K562 (cell line): ENCODE measurements at regions not wholly inside any gene's neighbourhood (a gene's known extent, or its start where the extent isn't known, plus 50 kb on each side); places are given as distances from the start of the nearest gene placed in this dataset.

ENCODE experiments used
- ATAC-seq: fragments of 200-7000 bp; cut with Tn5 transposase; 3 replicates; pipeline ENCODE4 v1.9.1; 2020; ENCODE audit warnings: moderate library complexity
- BruUV-seq: library from RNA; stranded (reverse); fragments of 400-500 nt; replicated peaks from 2 replicates; lab custom pipeline; 2021; lab: Mats Ljungman, UMichigan
- CTCF ChIA-PET: fragments of 300-600 bp; formaldehyde crosslinking; extraction: SDS; loops from one replicate; lab custom pipeline; 2021; ENCODE audit warnings: low intra/inter-chr PET ratio; lab: Yijun Ruan, JAX
- POLR2A ChIA-PET: fragments of 300-600, 350-650 bp; sonication (Branson Sonifier 250); formaldehyde crosslinking; extraction: SDS; loops from one replicate; lab custom pipeline; 2021; ENCODE audit warnings: antibody characterized with exemption, inconsistent platforms; lab: Yijun Ruan, JAX
- DNase-seq, 4 experiments: peaks; one replicate each; pipeline versions ENCODE4 v3.0.0 to v3.0.0-alpha.2; 2011 to 2018; ENCODE audit warnings: low spot score in 3 of 4, mixed read lengths in 3 of 4; ENCODE audit errors: extremely low read depth in 1 of 4
- FAIRE-seq: peaks from 2 replicates; lab custom pipeline; 2011; peaks lifted over from hg19 to GRCh38; lab: Jason Lieb, UNC
- H2AFZ ChIP-seq: 2 replicates; pipeline ENCODE4 v1.6.0; 2011; ENCODE audit warnings: low read depth, low read length, control low read depth, inconsistent platforms
- H3K27ac ChIP-seq: fragments of 200-600 bp; 3 replicates; pipeline ENCODE4 v1.8.0; 2011; ENCODE audit warnings: low read depth, mild to moderate bottlenecking, control low read depth, inconsistent platforms, low read length, moderate library complexity, mixed read lengths; ENCODE audit errors: extremely low read depth
- H3K27me3 ChIP-seq, 2 experiments: fragments of 300-600 bp in 1 of 2; 2 replicates in 1 of 2; 3 replicates in 1 of 2; pipeline versions ENCODE4 v1.6.0 to v1.8.0; 2011; ENCODE audit warnings: inconsistent platforms in 2 of 2, low read length in 2 of 2, mild to moderate bottlenecking in 1 of 2, mixed read lengths in 1 of 2, moderate library complexity in 1 of 2; ENCODE audit not compliant: control insufficient read depth in 2 of 2, insufficient read depth in 2 of 2
- H3K36me3 ChIP-seq: fragments of 300-600 bp; 3 replicates; pipeline ENCODE4 v1.8.0; 2011; ENCODE audit warnings: mild to moderate bottlenecking, low read length, inconsistent platforms; ENCODE audit not compliant: control insufficient read depth, insufficient read depth
- H3K4me1 ChIP-seq, 2 experiments: fragments of 200-600 bp in 1 of 2; replicated peaks in 1 of 2; 2 replicates in 1 of 2; 3 replicates in 1 of 2; pipeline versions ENCODE4 v1.5.1 to v1.8.0; 2011; ENCODE audit warnings: inconsistent platforms in 2 of 2, low read length in 2 of 2, mild to moderate bottlenecking in 1 of 2, mixed read lengths in 1 of 2, moderate library complexity in 1 of 2; ENCODE audit not compliant: control insufficient read depth in 2 of 2, insufficient read depth in 2 of 2
- H3K4me2 ChIP-seq: 2 replicates; pipeline ENCODE4 v1.6.1; 2011; ENCODE audit warnings: low read length, control low read depth, inconsistent platforms, mixed read lengths; ENCODE audit not compliant: insufficient read depth
- H3K4me3 ChIP-seq: fragments of 200-600 bp; sonication (generic), shearing (Covaris generic); 2 replicates; pipeline ENCODE4 v1.5.1; 2016; ENCODE audit warnings: control low read depth, inconsistent platforms
- H3K79me2 ChIP-seq: fragments of 200-600 bp; 3 replicates; pipeline ENCODE4 v1.8.0; 2011; ENCODE audit warnings: low read length, inconsistent platforms; ENCODE audit not compliant: control insufficient read depth, insufficient read depth
- H3K9ac ChIP-seq, 2 experiments: 2 replicates each; pipeline versions ENCODE4 v1.6.0 to v1.6.1; 2011; ENCODE audit warnings: low read depth in 2 of 2, low read length in 2 of 2, control low read depth in 1 of 2, inconsistent platforms in 1 of 2, mild to moderate bottlenecking in 1 of 2, mixed read lengths in 1 of 2; ENCODE audit not compliant: insufficient read depth in 1 of 2
- H3K9me1 ChIP-seq: one replicate; pipeline ENCODE4 v1.6.0; 2011; ENCODE audit warnings: inconsistent platforms, mild to moderate bottlenecking, low read length, moderate library complexity; ENCODE audit not compliant: control insufficient read depth, insufficient read depth
- H3K9me3 ChIP-seq: replicated peaks from 2 replicates; pipeline ENCODE4 v1.5.1; 2011; ENCODE audit warnings: low read depth, low read length, inconsistent platforms; ENCODE audit not compliant: control insufficient read depth, insufficient read depth
- H4K20me1 ChIP-seq: replicated peaks from 2 replicates; pipeline ENCODE4 v1.6.1; 2011; ENCODE audit warnings: low read length, inconsistent platforms, mixed read lengths; ENCODE audit not compliant: control insufficient read depth, insufficient read depth
- CREB3 ChIP-seq: fragments of 450-650 bp; conservative IDR thresholded peaks from 2 replicates; pipeline ENCODE4 v1.6.1; 2016; ENCODE audit warnings: missing genetic modification characterization, low read depth, mild to moderate bottlenecking, missing compliant biosample characterization, moderate library complexity
- CTBP1 ChIP-seq: fragments of 450-650 bp; IDR thresholded peaks from 2 replicates; pipeline ENCODE4 v1.6.1; 2016; ENCODE audit warnings: borderline replicate concordance
- EGR1 ChIP-seq: fragments of 450-650 bp; conservative IDR thresholded peaks from 2 replicates; pipeline ENCODE4 v1.6.1; 2017; ENCODE audit warnings: mild to moderate bottlenecking
- FOXK2 ChIP-seq, 2 experiments: fragments of 450-650 bp; IDR thresholded peaks in 1 of 2; conservative IDR thresholded peaks in 1 of 2; 2 replicates each; pipeline ENCODE4 v1.6.1; 2016; ENCODE audit warnings: low read depth in 2 of 2, mild to moderate bottlenecking in 1 of 2
- GATAD2B ChIP-seq: fragments of 450-650 bp; IDR thresholded peaks from 2 replicates; pipeline ENCODE4 v1.6.1; 2017; ENCODE audit warnings: mild to moderate bottlenecking, borderline replicate concordance
- HDGF ChIP-seq: fragments of 450-650 bp; IDR thresholded peaks from 2 replicates; pipeline ENCODE4 v1.6.1; 2016
- HMG20B ChIP-seq: fragments of 250-450 bp; sonication (Bioruptor Pico); IDR thresholded peaks from 2 replicates; pipeline ENCODE4 v1.5.0; 2021; ENCODE audit warnings: mild to moderate bottlenecking
- JUNB ChIP-seq: fragments of 450-650 bp; formaldehyde crosslinking; conservative IDR thresholded peaks from 2 replicates; pipeline ENCODE4 v1.4.0; 2020; ENCODE audit warnings: mild to moderate bottlenecking
- PHB ChIP-seq: fragments of 250-450 bp; sonication (Bioruptor Pico); IDR thresholded peaks from 2 replicates; pipeline ENCODE4 v1.5.0; 2021
- PHTF2 ChIP-seq: fragments of 250-450 bp; sonication (Bioruptor Pico); IDR thresholded peaks from 2 replicates; pipeline ENCODE4 v1.5.0; 2021; ENCODE audit warnings: mild to moderate bottlenecking
- SIX5 ChIP-seq, 2 experiments: IDR thresholded peaks; 2 replicates each; pipeline ENCODE4 v1.6.1; 2011; ENCODE audit warnings: low read length in 2 of 2, borderline replicate concordance in 1 of 2, low read depth in 1 of 2, mild to moderate bottlenecking in 1 of 2, moderate library complexity in 1 of 2; ENCODE audit not compliant: insufficient read depth in 1 of 2
- SMAD1 ChIP-seq: fragments of 150-350 bp; IDR thresholded peaks from 2 replicates; pipeline ENCODE4 v1.6.1; 2014; ENCODE audit warnings: low read length, low read depth; ENCODE audit not compliant: partially characterized antibody
- TAF1 ChIP-seq: IDR thresholded peaks from 2 replicates; pipeline ENCODE4 v1.6.1; 2011; ENCODE audit warnings: mild to moderate bottlenecking, low read length, moderate library complexity; ENCODE audit not compliant: insufficient read depth, control insufficient read depth, severe bottlenecking; ENCODE audit errors: extremely low read depth
- U2AF2 ChIP-seq: fragments of 200-400 bp; formaldehyde crosslinking; optimal IDR thresholded peaks from 2 replicates; pipeline ENCODE3; 2017; ENCODE audit warnings: low read depth, mild to moderate bottlenecking, low read length
- XRCC5 ChIP-seq: fragments of 200-400 bp; formaldehyde crosslinking; IDR thresholded peaks from 2 replicates; pipeline ENCODE4 v1.6.1; 2017; ENCODE audit warnings: low read depth, mild to moderate bottlenecking, low read length
- ZBTB1 ChIP-seq: sonication (generic); formaldehyde crosslinking; IDR thresholded peaks from 2 replicates; pipeline ENCODE4 v1.8.1; 2023; ENCODE audit warnings: missing genetic modification reagents, low read depth, mild to moderate bottlenecking, borderline replicate concordance
- ZNF263 ChIP-seq: sonication (generic); formaldehyde crosslinking; IDR thresholded peaks from 2 replicates; pipeline ENCODE4 v1.8.0; 2022; ENCODE audit warnings: mild to moderate bottlenecking, missing genetic modification reagents, borderline replicate concordance
- WGBS: fragments of 100-300 bp; shearing (Covaris generic); methylation state at CpG from one replicate; pipeline ENCODE4 v1.1.6; 2016; ENCODE audit warnings: low coverage, mixed read lengths; ENCODE audit not compliant: insufficient coverage; ENCODE audit errors: missing lambda C conversion rate; 5-methylcytosine and 5-hydroxymethylcytosine counted together
- in situ Hi-C: fragments of 300-500 bp; cut with MboI; formaldehyde crosslinking; loops from 4 replicates; pipeline ENCODE4 v1.15.0; 2018; ENCODE audit warnings: inconsistent platforms, mixed read lengths
- intact Hi-C: fragments of 100-400 bp; cut with micrococcal nuclease; formaldehyde crosslinking; loops from 2 replicates; pipeline ENCODE4 v1.14.2; 2022

GRCh38 chr11:111124724-111125123 lies 120.8 kb upstream of the POU2AF2 start (continued):
- TF ChIP-seq JUNB: no peak
- TF ChIP-seq ZBTB1 (CRISPR knock-in tag): no peak

- intact Hi-C loops: no loop called here
- H3K4me2 ChIP-seq: no peak overlapping the region
- TF ChIP-seq CTBP1: no peak
- no peak for TF ChIP-seq EGR1
- no peak for TF ChIP-seq HDGF
- no peak for TF ChIP-seq GATAD2B
- TF ChIP-seq ZNF263: no peak
- no peak for TF ChIP-seq XRCC5
- TF ChIP-seq FOXK2 (conservative IDR thresholded peaks at IDR 0.05 in 1 of 2, IDR thresholded peaks at IDR 0.05 in 1 of 2; ENCODE audit: low read depth in 2 of 2): no peak
- TF ChIP-seq CREB3 (tag): no peak
- TF ChIP-seq TAF1: no peak
- TF ChIP-seq PHB (CRISPR knock-in tag): no peak
- no peak for TF ChIP-seq SIX5 (IDR thresholded peaks at IDR 0.05; ENCODE audit: borderline replicate concordance in 1 of 2, insufficient read depth in 1 of 2, low read depth in 1 of 2, low read length in 2 of 2)
- no peak for TF ChIP-seq SMAD1
- no peak for TF ChIP-seq U2AF2
- TF ChIP-seq PHTF2 (CRISPR knock-in tag): no peak
- no peak for TF ChIP-seq HMG20B (CRISPR knock-in tag)
- TF ChIP-seq, all 486 proteins: peak for 0
- CTCF ChIA-PET: no interaction called here
- no peak overlapping the region for H3K4me3 ChIP-seq
- no peaks in the 10 kb centered on the region for H3K27me3 ChIP-seq
- 0% methylated on average over 1 of the region's 1 CpG for WGBS
- in situ Hi-C loops: no loop called here
- FAIRE-seq (no peak), DNase-seq (no peak), ATAC-seq (no peak)
- H3K36me3 ChIP-seq: no peaks in the 10 kb centered on the region
- peaks cover 3% of the 10 kb centered on the region; the same call in 1 of the 2 replicates for H3K9me3 ChIP-seq
- no peaks in the 10 kb centered on the region for H3K79me2 ChIP-seq
- POLR2A ChIA-PET: no interaction called here
- no peaks in the 10 kb centered on the region for H4K20me1 ChIP-seq
- H3K4me1 ChIP-seq: no peaks in the 10 kb centered on the region
- H3K9ac ChIP-seq: no peak overlapping the region
- no TSS peak for BruUV-seq
- no peak overlapping the region for H2AFZ ChIP-seq
- no peaks in the 10 kb centered on the region for H3K9me1 ChIP-seq
- H3K27ac ChIP-seq: no peak overlapping the region
Observed at GRCh38 chr11:111123463-111124398, 121.8 kb upstream of the POU2AF2 start.
